IMR-90 (cell line): ENCODE measurements at regions not wholly inside any gene's neighbourhood (a gene's known extent, or its start where the extent isn't known, plus 50 kb on each side); places are given as distances from the start of the nearest gene placed in this dataset.

Experiments
- ATAC-seq: fragments of 200-7000 bp; cut with Tn5 transposase; 2 replicates; pipeline ENCODE4 v1.9.1; 2020; ENCODE audit warnings: low read depth, mild to moderate bottlenecking, moderate library complexity
- BruUV-seq: library from RNA; stranded (reverse); fragments of 400-500 nt; replicated peaks from 2 replicates; lab custom pipeline; 2021; lab: Mats Ljungman, UMichigan
- CTCF ChIA-PET: fragments of 300-600 bp; formaldehyde crosslinking; extraction: SDS; loops from one replicate; lab custom pipeline; 2021; ENCODE audit warnings: antibody characterized with exemption; lab: Yijun Ruan, JAX
- POLR2A ChIA-PET: fragments of 300-600 bp; sonication (Branson Sonifier 250); formaldehyde crosslinking; loops from one replicate; lab custom pipeline; 2022; ENCODE audit warnings: antibody characterized with exemption; ENCODE audit not compliant: unreplicated experiment; lab: Charles Lee
- DNase-seq: peaks from one replicate; pipeline ENCODE4 v3.0.0; 2013
- H2AFZ ChIP-seq: replicated peaks from 2 replicates; pipeline ENCODE3; 2013; ENCODE audit warnings: low read length, mild to moderate bottlenecking; ENCODE audit not compliant: poor library complexity
- H2AK5ac ChIP-seq: 2 replicates; pipeline ENCODE4 v1.6.1; 2013; ENCODE audit warnings: low read depth, low read length, inconsistent platforms
- H2AK9ac ChIP-seq: replicated peaks from 2 replicates; pipeline ENCODE3; 2013; ENCODE audit warnings: mild to moderate bottlenecking, low read depth, low read length, moderate library complexity; ENCODE audit not compliant: poor library complexity
- H2BK120ac ChIP-seq: 2 replicates; pipeline ENCODE4 v1.6.1; 2013; ENCODE audit warnings: low read depth, low read length, inconsistent platforms
- H2BK15ac ChIP-seq: 3 replicates; pipeline ENCODE4 v1.6.1; 2013; ENCODE audit warnings: low read depth, low read length, inconsistent platforms
- H2BK20ac ChIP-seq: 2 replicates; pipeline ENCODE4 v1.6.1; 2013; ENCODE audit warnings: low read depth, mild to moderate bottlenecking, inconsistent platforms, low read length, moderate library complexity
- H2BK5ac ChIP-seq: 2 replicates; pipeline ENCODE4 v1.6.1; 2013; ENCODE audit warnings: mild to moderate bottlenecking, low read depth, low read length, inconsistent platforms; ENCODE audit not compliant: poor library complexity, severe bottlenecking
- H3K14ac ChIP-seq: replicated peaks from 2 replicates; pipeline ENCODE4 v1.6.1; 2013; ENCODE audit warnings: low read depth, low read length, inconsistent platforms
- H3K18ac ChIP-seq: 2 replicates; pipeline ENCODE4 v1.6.1; 2013; ENCODE audit warnings: low read depth, low read length, control low read depth
- H3K23ac ChIP-seq: 2 replicates; pipeline ENCODE4 v1.6.1; 2013; ENCODE audit warnings: low read depth, low read length, inconsistent platforms
- H3K27ac ChIP-seq: 2 replicates; pipeline ENCODE4 v1.5.1; 2013; ENCODE audit warnings: mild to moderate bottlenecking, control low read depth, low read length; ENCODE audit not compliant: insufficient read depth
- H3K27me3 ChIP-seq: 2 replicates; pipeline ENCODE4 v1.6.1; 2013; ENCODE audit warnings: low read length; ENCODE audit not compliant: control insufficient read depth, insufficient read depth
- H3K36me3 ChIP-seq: 2 replicates; pipeline ENCODE4 v1.6.1; 2013; ENCODE audit warnings: low read length, mixed read lengths; ENCODE audit not compliant: control insufficient read depth, insufficient read depth
- H3K4ac ChIP-seq: 2 replicates; pipeline ENCODE4 v1.6.1; 2013; ENCODE audit warnings: low read depth, low read length, inconsistent platforms
- H3K4me1 ChIP-seq: 2 replicates; pipeline ENCODE4 v1.6.1; 2013; ENCODE audit warnings: low read length, mixed read lengths; ENCODE audit not compliant: control insufficient read depth, insufficient read depth
- H3K4me2 ChIP-seq: 2 replicates; pipeline ENCODE4 v1.6.1; 2013; ENCODE audit warnings: low read depth, mild to moderate bottlenecking, control low read depth, low read length, moderate library complexity
- H3K4me3 ChIP-seq: 2 replicates; pipeline ENCODE4 v1.5.1; 2013; ENCODE audit warnings: low read depth, mild to moderate bottlenecking, control low read depth, low read length, moderate library complexity; ENCODE audit not compliant: insufficient read depth
- H3K56ac ChIP-seq: 2 replicates; pipeline ENCODE4 v1.6.1; 2013; ENCODE audit warnings: low read length, inconsistent platforms; ENCODE audit not compliant: insufficient read depth; ENCODE audit errors: extremely low read depth
- H3K79me1 ChIP-seq, 2 experiments: 2 replicates each; pipeline ENCODE4 v1.6.1; 2013; ENCODE audit warnings: low read length in 2 of 2, inconsistent platforms in 1 of 2, low read depth in 1 of 2
- H3K9ac ChIP-seq: 2 replicates; pipeline ENCODE4 v1.6.1; 2013; ENCODE audit warnings: low read depth, low read length, control low read depth
- H3K9me1 ChIP-seq: 2 replicates; pipeline ENCODE4 v1.6.1; 2013; ENCODE audit warnings: low read length, inconsistent platforms; ENCODE audit not compliant: insufficient read depth
- H3K9me3 ChIP-seq: 2 replicates; pipeline ENCODE4 v1.6.1; 2013; ENCODE audit warnings: low read length; ENCODE audit not compliant: control insufficient read depth, insufficient read depth
- H4K20me1 ChIP-seq: 2 replicates; pipeline ENCODE4 v1.6.1; 2013; ENCODE audit warnings: low read length, inconsistent platforms; ENCODE audit not compliant: insufficient read depth
- H4K5ac ChIP-seq: 2 replicates; pipeline ENCODE4 v1.6.1; 2013; ENCODE audit warnings: mild to moderate bottlenecking, low read depth, low read length, control low read depth
- H4K8ac ChIP-seq, 2 experiments: 2 replicates each; pipeline ENCODE4 v1.6.1; 2013; ENCODE audit warnings: low read depth in 2 of 2, low read length in 2 of 2, control low read depth in 1 of 2, inconsistent platforms in 1 of 2
- H4K91ac ChIP-seq: 2 replicates; pipeline ENCODE4 v1.6.1; 2013; ENCODE audit warnings: low read depth, low read length, inconsistent platforms; ENCODE audit not compliant: insufficient read depth
- BHLHE40 ChIP-seq: fragments of 150-350 bp; IDR thresholded peaks from 2 replicates; pipeline ENCODE4 v1.6.1; 2016; ENCODE audit warnings: mild to moderate bottlenecking, low read depth, low read length
- CEBPB ChIP-seq: IDR thresholded peaks from 2 replicates; pipeline ENCODE4 v1.6.1; 2012; ENCODE audit warnings: low read depth, low read length, improper control_type of control experiment
- CHD1 ChIP-seq: IDR thresholded peaks from 2 replicates; pipeline ENCODE4 v1.6.1; 2012; ENCODE audit warnings: low read depth, low read length, improper control_type of control experiment
- CTCF ChIP-seq: conservative IDR thresholded peaks from 2 replicates; pipeline ENCODE4 v1.5.1; 2012; ENCODE audit warnings: mild to moderate bottlenecking, low read depth, low read length, improper control_type of control experiment
- ELK1 ChIP-seq: fragments of 150-350 bp; IDR thresholded peaks from 2 replicates; pipeline ENCODE4 v1.6.1; 2016; ENCODE audit warnings: low read depth, mild to moderate bottlenecking, low read length, moderate library complexity, borderline replicate concordance
- FOS ChIP-seq: fragments of 150-350 bp; IDR thresholded peaks from 2 replicates; pipeline ENCODE4 v1.6.1; 2016; ENCODE audit warnings: low read depth, low read length
- MAFK ChIP-seq: IDR thresholded peaks from 2 replicates; pipeline ENCODE4 v1.6.1; 2012; ENCODE audit warnings: low read depth, low read length, improper control_type of control experiment
- MAZ ChIP-seq: IDR thresholded peaks from 2 replicates; pipeline ENCODE4 v1.6.1; 2012; ENCODE audit warnings: low read depth, mild to moderate bottlenecking, low read length, improper control_type of control experiment, moderate library complexity, borderline replicate concordance
- MXI1 ChIP-seq: IDR thresholded peaks from 2 replicates; pipeline ENCODE4 v1.6.1; 2012; ENCODE audit warnings: low read depth, mild to moderate bottlenecking, low read length, moderate library complexity, borderline replicate concordance
- NFE2L2 ChIP-seq: fragments of 150-350 bp; IDR thresholded peaks from 2 replicates; pipeline ENCODE4 v1.6.1; 2016; ENCODE audit warnings: low read depth, mild to moderate bottlenecking, low read length
- POLR2A ChIP-seq: IDR thresholded peaks from 2 replicates; pipeline ENCODE4 v1.6.1; 2012; ENCODE audit warnings: mild to moderate bottlenecking, low read depth, low read length
- RAD21 ChIP-seq: IDR thresholded peaks from 2 replicates; pipeline ENCODE4 v1.6.1; 2012; ENCODE audit warnings: low read length, improper control_type of control experiment
- RCOR1 ChIP-seq: IDR thresholded peaks from 2 replicates; pipeline ENCODE4 v1.6.1; 2012; ENCODE audit warnings: mild to moderate bottlenecking, low read length, improper control_type of control experiment; ENCODE audit not compliant: insufficient replicate concordance
- RFX5 ChIP-seq: IDR thresholded peaks from 2 replicates; pipeline ENCODE4 v1.8.0; 2012; ENCODE audit warnings: low read depth, mild to moderate bottlenecking, low read length, moderate library complexity
- SMC3 ChIP-seq: fragments of 150-350 bp; IDR thresholded peaks from 2 replicates; pipeline ENCODE4 v1.6.1; 2016; ENCODE audit warnings: low read depth, mild to moderate bottlenecking, antibody characterized with exemption, low read length, moderate library complexity
- USF2 ChIP-seq: fragments of 150-350 bp; IDR thresholded peaks from 2 replicates; pipeline ENCODE4 v1.6.1; 2017; ENCODE audit warnings: mild to moderate bottlenecking, antibody characterized with exemption, low read length, low read depth
- WGBS, 2 experiments: methylation state at CpG; one replicate each; pipeline versions ENCODE4 v1.1.5 to v1.1.7; 2013; ENCODE audit warnings: missing lambda C conversion rate in 2 of 2; ENCODE audit not compliant: insufficient read length in 1 of 2; ENCODE audit errors: extremely low coverage in 2 of 2; 5-methylcytosine and 5-hydroxymethylcytosine counted together
- dilution Hi-C: fragments of 300-500 bp; cut with HindIII; formaldehyde crosslinking; loops from one replicate; pipeline ENCODE4 v1.14.3; 2018; ENCODE audit warnings: low sequenced_read_pairs; ENCODE audit not compliant: unreplicated experiment
- in situ Hi-C: fragments of 300-500 bp; cut with MboI; formaldehyde crosslinking; loops from 3 replicates; pipeline ENCODE4 v1.14.3; 2019; ENCODE audit warnings: low sequenced_read_pairs, inconsistent platforms, mixed read lengths
- intact Hi-C: fragments of 100-400 bp; cut with micrococcal nuclease; formaldehyde crosslinking; loops from 2 replicates; pipeline ENCODE4 v1.10.0; 2022

GRCh38 chr11:24225501-24225900, 271.4 kb upstream of the LUZP2 start:
- WGBS, 2 experiments, result no CpG with 5 or more reads among the region's 1 CpG
- DNase-seq, result no peak
- Histone ChIP-seq H3K36me3 (no peaks in the 10 kb centered on the region), H3K4me3 (no peak overlapping the region), H3K18ac (no peak overlapping the region; the same call in 1 of the 2 replicates), H3K4me1 (0 out of 2 replicates have a peak, but pooled peaks cover 1% of the 10 kb centered on the region), H4K91ac (no peak overlapping the region), H3K23ac (no peak overlapping the region), H2AK5ac (no peak overlapping the region), H4K8ac (no peak overlapping the region), H2BK120ac (no peak overlapping the region), H3K79me1 (no peaks in the 10 kb centered on the region), H2AK9ac (no peak overlapping the region), H3K9me1 (no peaks in the 10 kb centered on the region), H3K27me3 (no peaks in the 10 kb centered on the region), H2BK15ac (no peak overlapping the region), H3K4ac (no peak overlapping the region), H3K27ac (no peak overlapping the region), H3K56ac (no peak overlapping the region), H3K9ac (no peak overlapping the region), H4K5ac (no peak overlapping the region), H3K4me2 (no peak overlapping the region; the same call in 1 of the 2 replicates), H3K14ac (no peak overlapping the region), H2BK20ac (no peak overlapping the region), H2AFZ (no peak overlapping the region), H4K20me1 (no peaks in the 10 kb centered on the region), H3K9me3 (no peaks in the 10 kb centered on the region), H2BK5ac (no peak overlapping the region)
- BruUV-seq, result no TSS peak
- ChIA-PET POLR2A (no interaction called here), CTCF (no interaction called here)
- intact Hi-C loops (no loop called here), dilution Hi-C loops (no loop called here), in situ Hi-C loops (loop anchor here (25.0 kb wide), 1 partner anchor 1113 kb away; no protein-coding TSS in a partner anchor)
- TF ChIP-seq MAFK, result no peak
- TF ChIP-seq RFX5, result no peak
- TF ChIP-seq POLR2A, result no peak
- TF ChIP-seq RAD21, result no peak
- no peak for TF ChIP-seq USF2
- TF ChIP-seq ELK1, result no peak
- TF ChIP-seq SMC3, result no peak
- no peak for TF ChIP-seq NFE2L2
- TF ChIP-seq FOS, result no peak
- no peak for TF ChIP-seq CTCF
- no peak for TF ChIP-seq MXI1
- no peak for TF ChIP-seq CHD1
- TF ChIP-seq BHLHE40, result no peak
- no peak for TF ChIP-seq CEBPB
- TF ChIP-seq RCOR1, result no peak
- TF ChIP-seq MAZ, result no peak
- no peak; the same call in 1 of the 2 replicates for ATAC-seq
